22Rv1 (cell line): ENCODE measurements at regions not wholly inside any gene's neighbourhood (a gene's known extent, or its start where the extent isn't known, plus 50 kb on each side); places are given as distances from the start of the nearest gene placed in this dataset.

Source experiments
- H3K27ac ChIP-seq: fragments of 450-650 bp; 2 replicates; pipeline ENCODE4 v1.5.1; 2017
- CTCF ChIP-seq: fragments of 450-650 bp; IDR thresholded peaks from 2 replicates; pipeline ENCODE4 v1.5.1; 2017; ENCODE audit warnings: mild to moderate bottlenecking
- ZFX ChIP-seq: fragments of 450-650 bp; IDR thresholded peaks from 2 replicates; pipeline ENCODE4 v1.6.1; 2017; ENCODE audit warnings: antibody characterized with exemption, borderline replicate concordance

GRCh38 chr2:242020196-242021004, 150.9 kb downstream of the RTP5 start:
- no peak for TF ChIP-seq CTCF
- no peak for TF ChIP-seq ZFX
- no peak overlapping the region for H3K27ac ChIP-seq

- H3K27ac ChIP-seq, result no peak overlapping the region
- TF ChIP-seq CTCF (no peak), ZFX (no peak)
Observed at GRCh38 chr2:242022550-242023290, 153.2 kb downstream of the RTP5 start.

- H3K27ac ChIP-seq, result no peak overlapping the region
- TF ChIP-seq ZFX, result no peak
- no peak for TF ChIP-seq CTCF
Observed at GRCh38 chr2:242024751-242025355, 155.3 kb downstream of the RTP5 start.

GRCh38 chr2:242027676-242028450, 158.3 kb downstream of the RTP5 start:
- no peak overlapping the region for H3K27ac ChIP-seq
- no peak for TF ChIP-seq CTCF
- no peak for TF ChIP-seq ZFX

GRCh38 chr2:242029422-242030225, 160.1 kb downstream of the RTP5 start:
- H3K27ac ChIP-seq, result no peak overlapping the region
- TF ChIP-seq ZFX (no peak), CTCF (no peak)

- TF ChIP-seq ZFX, result no peak
- TF ChIP-seq CTCF, result no peak
- H3K27ac ChIP-seq, result no peak overlapping the region
Observed at GRCh38 chr2:242030226-242030575, 160.7 kb downstream of the RTP5 start.
